Activated CD4-positive, alpha-beta T cell treated with anti-CD3 and anti-CD28 coated beads, Interleukin-2, Interleukin-6, amounts not matched to agents 100 ng/mL and 50 ng/mL, durations not matched to agents 16 hours and 8 hours (primary cell): ENCODE measurements at regions not wholly inside any gene's neighbourhood (a gene's known extent, or its start where the extent isn't known, plus 50 kb on each side); places are given as distances from the start of the nearest gene placed in this dataset.
A peak's percentile ranks its signal among the peaks of the same experiment; 100 is the strongest.

ENCODE experiments used
- DNase-seq: peaks from one replicate; pipeline ENCODE4 v3.0.0-alpha.2; 2020

DNA sequence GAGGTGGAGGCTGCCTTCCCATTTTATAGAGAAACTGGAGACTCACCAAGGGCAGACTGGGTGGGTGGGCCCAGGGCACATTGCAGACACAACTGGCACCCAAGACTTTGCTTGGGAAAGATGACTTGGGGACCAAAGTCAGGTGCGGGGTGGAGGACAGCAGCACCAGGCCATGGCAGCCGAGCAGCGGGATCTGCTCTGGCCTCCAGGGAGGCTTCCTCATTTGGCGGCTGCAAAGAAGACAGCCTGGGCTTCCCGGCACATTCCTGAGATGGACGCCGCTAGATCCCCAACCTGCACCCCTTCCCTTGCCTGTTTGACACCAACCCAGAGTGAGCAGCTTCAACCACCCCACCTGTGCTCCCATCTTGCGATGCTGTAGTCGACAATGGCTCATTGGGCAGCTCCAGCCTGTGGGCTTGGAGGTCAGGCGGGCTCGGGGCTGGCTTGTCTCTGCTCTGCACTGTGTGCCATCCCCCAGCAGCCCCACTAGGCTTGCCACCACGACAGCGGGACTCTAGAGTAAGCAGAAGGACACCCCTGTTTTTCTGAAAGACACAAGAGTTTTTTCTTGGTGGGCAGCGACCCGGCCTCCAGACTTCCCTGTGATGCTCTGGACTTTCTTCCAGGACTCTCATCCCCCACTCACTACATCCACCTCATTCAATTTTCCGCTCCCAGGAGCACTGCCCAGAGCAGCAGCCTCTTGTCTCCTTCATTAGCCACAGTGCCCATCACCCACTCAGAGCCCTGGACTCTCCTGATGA, 184.9 kb upstream of the CST7 start:
- no peak for DNase-seq

DNA sequence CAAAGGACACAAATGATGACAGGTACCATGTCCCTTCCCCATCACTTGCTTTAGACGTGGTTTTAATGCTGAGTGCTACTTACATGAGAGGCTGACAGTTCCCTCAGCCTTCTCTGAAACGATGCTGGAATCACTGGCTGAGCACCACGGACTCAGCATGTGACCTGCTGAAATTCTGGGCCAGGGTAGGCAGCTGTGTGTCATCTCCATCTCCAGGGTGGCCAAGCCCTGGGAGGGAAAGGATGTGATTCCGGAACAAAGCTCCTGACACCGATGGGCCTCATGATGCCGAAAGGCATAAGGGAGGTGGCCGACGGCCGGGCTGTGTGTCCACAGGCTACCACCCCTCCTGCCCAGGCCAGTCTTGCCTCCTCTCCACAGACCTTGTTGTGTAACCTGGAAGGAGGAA, 184.3 kb upstream of the CST7 start:
- DNase-seq: no peak

DNA sequence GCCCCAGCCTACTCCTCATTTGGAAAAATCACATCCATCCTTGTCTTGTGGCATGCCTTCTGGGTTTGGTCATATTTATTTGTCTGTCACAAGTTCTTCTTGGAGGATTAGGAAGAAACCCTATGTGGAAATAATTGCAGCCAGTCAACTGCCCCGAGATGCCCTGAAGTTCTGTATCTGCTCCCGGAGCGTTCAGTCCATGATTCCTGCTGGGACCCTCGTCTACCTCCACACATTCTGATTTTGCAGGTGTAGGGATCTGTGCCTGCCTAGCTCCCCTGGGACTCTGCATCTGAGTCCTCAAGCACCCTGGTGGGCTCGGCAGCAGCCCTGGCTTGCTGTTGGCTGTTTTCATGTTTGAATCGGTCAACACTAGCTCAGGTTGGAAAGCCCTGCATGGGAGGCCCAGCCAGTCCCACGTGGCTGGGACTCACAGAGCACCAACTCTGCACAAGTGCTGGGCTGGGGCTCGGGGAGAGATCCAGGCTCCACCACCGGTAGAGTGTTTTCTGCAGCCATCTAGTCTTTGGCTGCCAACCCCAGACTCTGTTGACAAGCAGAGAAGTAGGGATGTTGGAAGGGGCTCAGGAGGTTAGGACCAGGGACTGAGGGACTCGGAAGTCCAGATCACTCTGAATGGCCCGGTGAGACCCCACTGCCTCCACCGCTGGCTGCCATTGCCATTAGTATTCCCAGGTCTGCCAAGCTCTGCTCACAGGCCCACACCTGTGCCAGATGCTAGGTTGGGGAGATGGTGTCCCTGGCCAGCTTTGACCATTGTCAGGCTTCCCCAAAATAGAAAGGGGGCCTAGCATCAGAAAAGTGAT, 183.5 kb upstream of the CST7 start:
- DNase-seq: no peak

DNA sequence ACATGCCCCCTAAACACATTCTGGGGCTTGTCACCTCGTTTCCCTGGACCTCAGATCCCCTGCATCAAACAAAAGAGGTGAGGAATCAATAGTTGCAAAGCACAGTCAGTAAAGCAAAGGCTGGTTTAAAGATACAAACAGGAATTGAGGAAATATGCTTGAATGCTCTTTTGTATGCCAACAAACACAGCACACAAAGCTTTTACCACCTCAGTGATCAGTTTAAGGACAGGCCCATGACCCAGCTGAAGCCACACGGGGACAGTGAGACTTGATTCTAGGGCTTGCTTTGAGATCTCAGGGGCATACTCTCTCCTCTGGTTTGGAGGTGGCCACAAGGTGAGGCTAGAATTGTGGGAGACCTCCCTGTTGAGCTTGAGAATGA, 182.9 kb upstream of the CST7 start:
- no peak for DNase-seq

DNA sequence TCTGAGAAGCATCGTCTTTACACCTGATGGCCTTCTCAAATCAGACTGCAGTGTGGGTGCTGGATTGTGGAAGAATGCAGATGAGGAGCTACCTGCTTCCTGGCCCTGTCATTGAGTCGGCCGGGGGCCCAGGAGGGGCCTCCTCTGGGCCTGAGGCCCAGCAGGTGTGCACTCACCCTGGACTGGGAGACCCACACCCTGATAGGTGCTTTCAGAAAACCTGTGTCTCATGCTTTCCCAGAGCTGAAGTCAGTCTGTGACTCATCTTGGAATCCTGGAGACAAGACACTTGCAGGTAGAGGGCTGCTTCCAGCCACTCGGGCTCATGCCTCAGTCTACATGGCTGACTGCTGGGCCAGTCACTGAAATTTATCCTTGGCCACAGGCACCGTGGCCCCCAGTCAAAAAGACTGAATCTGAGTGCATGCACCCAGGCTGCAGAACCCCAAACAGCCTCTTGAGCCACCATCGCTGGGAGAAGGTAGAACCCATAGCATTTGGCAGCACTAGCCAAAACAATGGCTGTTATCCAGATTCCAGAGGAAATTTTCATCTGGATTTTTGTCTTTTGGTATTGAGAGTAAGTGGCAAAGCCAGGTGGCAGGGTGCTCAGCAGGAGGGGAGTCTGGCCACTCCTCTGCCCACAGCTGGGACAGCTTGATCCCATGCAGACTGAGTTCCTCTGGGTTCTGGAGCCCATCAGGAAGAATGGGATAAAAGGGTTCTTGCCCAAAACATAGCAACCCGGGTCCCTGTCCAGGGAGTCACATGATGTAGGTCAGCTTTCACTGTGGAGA, 182.0 kb upstream of the CST7 start:
- no peak for DNase-seq

DNA sequence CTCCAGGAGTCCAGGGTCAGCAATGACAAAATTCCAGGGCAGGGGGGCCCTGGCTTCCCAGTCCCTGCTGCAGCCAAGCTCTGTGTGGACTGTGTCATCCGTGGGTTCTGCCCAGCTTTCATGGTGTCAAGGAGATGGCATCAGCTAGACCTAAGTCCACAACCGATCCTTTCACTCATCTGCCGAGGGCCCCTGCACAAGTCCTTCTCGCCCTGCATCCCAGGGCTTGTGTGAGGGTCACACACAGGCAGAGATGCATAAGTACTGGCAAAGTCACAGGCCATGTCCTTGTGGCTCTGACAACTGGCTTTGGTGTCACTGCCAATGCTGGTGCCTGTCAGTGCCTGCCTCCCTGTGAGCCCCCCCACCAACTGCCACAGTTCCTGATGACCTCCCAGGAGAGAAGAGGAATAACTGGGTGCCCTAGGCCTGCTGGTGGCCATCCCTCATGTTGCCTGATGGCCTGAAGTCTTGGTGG, 181.4 kb upstream of the CST7 start:
- no peak for DNase-seq

DNA sequence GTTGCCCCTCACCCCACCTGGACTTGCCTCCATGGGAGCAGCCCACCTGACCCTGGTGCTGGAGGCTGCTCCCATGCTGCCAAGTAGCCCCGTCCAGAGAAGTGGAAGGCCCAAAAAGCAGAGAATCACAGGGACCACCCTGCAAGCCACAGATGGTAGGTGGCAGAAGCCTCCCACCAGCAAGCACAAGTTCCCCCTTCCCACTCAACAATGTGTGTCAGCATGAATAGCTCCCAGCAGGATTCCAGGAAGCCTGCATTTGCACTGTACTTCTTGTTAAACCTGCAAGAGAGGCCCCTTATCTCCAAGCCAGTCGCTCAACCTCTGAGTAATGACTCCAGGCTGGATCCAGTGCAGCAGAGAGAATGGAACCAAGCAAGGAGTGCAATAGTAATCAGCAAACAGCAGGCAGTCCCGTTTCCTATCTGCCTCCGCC, 180.8 kb upstream of the CST7 start:
- DNase-seq: no peak

DNA sequence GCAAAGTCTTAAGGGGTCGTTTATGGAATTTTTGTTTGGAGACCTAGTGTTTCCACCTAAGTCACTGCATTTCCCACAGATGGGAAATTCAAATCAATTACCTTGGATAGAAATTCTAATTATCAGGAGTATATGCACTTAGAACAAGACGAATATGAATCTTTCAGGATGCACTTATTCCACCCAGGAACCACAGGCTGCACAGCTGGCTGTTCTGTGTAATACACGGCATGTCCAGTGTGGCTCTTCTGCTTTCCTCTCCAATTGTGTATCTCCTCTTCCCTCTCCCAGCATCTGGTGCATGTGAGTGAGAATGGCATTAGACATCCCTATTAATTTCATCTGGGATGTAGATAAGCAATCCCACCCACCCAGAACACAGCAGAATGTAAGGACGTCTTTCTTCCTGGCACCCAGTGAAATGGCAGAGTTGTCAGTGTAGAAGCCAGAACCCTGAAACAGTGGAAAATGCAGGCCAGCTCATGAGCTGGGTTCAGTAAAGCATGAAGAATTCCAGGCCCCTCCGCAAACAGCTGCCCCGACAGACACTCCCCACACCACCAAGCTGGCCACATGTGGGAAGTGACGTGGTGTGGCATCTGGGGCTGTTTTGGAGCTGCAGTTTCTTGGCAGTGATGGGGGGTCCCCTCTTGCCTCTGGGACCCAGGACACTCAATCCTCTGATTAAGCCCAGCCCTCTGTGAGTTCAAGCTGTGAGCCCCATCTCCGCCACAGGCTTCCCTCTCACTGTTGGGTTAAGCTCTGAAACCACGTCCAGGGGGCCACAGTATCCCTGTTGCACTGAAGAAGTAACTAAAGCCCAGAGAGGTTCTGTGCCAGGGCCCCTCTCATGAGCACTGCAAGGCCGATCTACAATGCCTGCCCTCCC, 180.1 kb upstream of the CST7 start:
- no peak for DNase-seq

DNA sequence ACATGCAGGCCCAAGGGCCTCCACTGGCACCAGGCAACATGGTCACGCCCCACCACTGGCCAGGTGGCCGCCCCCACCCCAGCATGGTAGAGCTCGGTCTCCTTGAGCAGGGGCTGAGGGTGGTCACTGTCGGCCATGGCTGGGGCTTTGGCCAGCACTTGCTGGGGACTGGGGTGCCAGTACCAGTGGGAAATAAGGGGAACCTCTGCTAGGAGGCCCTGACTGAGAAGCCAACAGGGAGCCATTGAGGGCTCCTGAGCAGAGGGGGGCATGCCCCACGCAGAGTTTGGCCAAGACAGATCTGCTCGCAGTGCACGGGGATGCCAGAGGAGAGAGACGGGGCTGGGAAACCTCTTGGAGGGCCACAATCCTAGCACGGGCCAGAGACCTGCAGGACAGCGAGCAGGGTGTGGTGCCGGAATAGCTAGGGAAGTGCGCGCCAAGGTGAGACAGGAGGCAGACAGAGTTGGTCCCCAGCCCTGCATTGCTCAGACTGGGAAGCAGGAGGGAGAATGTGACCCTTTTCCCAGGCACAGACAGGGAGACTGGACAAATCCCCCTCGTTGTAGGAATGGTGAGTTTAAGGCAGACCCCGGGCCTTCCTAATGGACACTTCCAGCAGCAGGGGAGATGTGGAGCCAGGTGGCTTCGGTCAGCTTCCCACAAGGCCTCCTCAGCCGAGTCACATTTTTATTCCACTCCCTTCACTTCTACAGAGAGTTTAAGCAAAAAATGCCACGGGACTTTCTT, 179.0 kb upstream of the CST7 start:
- DNase-seq: no peak

DNA sequence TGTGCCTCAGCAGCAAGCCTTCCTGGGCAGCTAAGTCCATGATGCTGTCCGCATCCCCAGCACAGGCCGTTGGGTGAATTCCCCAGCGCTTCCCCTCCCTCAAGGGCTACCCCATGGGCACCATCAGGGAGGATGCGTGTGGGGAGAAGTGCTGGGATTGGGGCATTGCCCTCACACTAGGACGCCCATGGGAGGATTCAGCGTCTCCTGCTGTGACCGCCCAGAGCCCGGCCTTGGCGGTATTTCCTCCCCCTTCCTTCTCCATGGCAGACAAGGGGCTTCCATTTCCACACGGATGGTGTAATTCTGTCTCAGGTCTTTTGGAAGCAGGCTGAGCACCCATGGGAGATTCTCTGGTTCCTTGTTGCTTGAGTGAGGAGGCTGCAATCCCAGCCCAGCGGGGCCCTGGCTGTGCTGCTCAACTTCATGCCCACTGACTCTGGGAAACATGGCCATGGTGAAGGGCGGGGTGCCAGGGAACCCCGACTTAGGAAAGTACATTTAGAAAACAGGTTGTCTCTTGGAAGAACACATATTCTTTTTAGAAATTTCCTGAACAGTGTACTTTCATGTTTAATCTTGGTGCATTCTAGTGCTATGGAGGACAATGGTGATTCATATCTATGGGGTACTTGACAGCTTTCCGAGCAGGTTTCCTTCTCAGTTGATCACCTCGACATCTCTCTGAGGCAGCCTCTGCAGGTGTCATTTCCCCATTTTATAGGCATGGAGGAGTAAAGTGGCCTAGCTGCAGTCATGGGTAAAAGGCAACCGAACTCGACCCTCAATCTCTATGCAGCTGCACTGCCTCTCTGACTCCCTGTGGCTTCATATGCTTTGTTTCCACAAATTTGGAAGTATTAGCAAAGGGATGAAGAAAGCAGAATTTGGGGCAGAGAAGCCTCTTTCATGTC, 178.2 kb upstream of the CST7 start:
- no peak for DNase-seq

DNA sequence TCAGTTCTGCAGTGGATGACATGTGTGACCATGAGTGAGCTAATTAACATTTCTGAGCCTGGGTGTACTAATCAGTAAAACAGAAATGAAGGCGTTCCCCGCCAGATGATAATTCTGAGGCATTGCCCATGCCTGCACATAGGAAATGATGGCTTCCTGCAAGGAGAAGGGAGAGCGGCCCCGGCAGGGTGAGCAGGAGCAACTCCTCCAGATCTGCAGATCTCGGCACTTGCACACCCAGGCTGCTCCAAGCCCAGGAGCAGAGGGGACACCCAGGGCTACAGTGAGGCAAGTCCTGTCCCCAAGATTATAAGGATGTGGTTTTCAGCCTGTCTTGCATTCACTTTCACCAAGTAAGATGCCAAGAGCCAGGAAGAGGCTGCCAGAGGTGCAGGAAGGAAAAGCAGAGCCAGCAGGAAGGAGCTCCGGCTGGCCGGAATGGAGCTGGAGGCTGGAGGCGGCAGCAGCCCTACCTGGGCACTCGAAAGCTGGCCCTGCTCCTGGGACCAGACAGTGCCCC, 177.5 kb upstream of the CST7 start:
- DNase-seq: no peak

DNA sequence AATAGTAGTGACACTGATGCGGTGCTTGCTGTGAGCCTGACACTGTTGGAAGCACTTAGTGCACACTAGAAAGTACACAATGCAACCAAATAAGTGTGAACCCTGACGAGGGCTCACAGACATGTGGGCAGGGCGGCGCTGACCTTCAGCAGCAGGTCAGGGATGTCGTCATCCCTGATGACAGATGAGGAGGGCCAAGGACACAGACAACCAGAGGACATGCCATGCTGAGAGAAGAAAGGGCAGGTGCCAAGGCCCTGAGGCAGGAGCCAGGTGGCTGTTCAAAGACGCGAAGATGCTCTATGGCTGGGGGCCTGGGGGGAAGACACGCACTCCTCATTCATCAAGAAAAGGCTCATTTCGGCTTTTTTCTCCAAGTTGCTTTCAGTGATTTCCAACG, 176.4 kb upstream of the CST7 start:
- DNase-seq: no peak

DNA sequence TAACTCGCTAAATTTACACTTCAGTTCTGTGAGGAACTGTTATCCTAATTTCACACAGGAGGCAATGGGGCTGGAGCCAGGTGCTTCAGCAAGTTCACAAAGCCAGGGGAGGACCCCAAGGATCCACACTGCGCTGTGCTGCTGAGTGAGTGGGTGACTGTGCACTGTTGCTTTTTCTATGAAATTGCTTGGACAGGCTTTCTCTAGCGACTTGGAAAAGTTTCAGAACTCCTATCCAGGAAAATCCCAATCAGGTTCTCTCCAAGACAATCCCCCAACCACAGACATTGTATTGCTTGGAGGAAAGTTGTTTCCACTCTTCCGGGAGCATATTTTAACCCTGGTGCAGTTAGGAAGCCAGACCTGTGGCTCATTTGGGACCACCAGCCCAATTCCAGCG, 175.9 kb upstream of the CST7 start:
- DNase-seq: no peak

DNA sequence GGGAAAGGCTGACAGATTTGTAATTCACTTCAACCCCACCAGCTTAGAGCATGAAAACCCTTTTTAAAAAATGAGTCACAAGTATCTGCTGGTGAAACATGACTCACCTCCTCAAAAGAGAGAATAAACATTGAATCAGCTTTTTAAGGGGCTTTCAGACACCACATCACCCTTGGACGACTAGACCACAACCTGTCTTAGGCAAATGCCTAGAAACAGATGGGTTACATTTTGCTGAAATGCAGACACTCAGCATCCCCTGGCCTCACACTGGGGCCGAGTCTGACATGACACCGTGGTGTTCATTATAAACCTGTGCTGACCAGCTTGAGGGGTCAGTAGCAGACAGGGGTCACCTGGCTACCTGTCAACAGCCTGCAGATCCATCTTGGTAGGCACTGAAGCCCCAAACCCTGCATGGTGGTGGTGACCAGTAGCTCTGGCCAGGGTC, 175.3 kb upstream of the CST7 start:
- peak; percentile 60 for DNase-seq

DNA sequence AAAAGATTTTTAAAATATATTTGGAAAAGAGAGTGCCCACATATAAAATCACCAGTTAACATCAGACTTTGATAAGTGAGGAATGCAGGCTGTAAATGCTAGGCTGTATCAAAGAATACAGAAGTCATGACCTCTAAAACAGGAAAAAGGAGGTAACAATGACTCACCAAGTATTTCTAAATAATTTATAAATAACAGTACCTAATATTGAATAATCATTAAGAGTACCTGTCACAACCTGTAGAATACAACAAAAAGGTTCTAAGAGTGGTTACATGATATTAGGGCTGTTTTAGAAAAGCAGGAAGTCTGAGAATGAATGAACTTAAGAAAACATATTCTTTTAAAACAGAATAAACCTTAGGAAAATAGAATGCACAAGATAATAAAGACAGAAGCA, 173.1 kb upstream of the CST7 start:
- no peak for DNase-seq

DNA sequence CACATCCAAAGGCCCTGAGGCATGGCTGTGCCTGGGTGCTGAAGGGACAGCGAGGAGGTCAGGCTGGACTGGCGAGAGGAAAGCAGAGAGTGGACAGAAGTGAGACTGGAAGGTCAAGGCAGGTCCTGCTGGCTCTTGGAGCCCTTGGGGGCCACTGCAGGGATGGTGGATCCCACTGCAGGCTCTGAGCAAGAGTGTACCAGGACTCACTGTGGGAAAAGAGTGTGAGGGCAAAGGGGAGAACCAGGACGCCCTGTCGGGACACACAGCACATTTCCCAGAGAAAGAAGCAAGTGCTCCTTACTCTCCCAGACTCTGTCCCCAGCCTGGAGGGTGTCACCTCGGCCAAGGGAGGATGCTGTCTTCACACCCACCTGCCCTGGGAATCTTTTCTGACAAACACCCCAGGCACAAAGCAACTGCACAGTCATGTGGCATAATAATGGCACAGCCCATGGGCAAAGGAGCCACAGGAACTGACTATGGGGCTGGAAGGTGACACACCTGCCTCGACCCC, 172.3 kb upstream of the CST7 start:
- DNase-seq: no peak

DNA sequence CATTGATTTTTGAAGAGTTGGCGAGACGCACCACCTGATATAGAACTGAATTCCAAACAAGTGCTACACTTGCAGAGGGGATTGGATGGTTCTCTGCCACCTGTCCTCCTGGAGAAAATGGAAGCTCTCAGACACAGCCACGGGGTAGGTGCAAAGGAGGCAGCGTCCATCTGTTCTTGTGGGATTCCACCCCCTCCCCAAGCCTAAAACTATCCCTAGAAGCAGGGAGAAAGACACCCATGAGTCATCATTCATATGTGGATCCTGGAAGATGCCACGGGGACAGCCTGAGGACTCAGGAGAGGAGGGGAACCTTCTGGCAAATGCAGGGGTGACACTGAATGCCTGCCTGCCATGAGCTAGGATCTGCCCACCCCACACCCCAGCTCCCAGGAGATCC, 171.3 kb upstream of the CST7 start:
- no peak for DNase-seq

DNA sequence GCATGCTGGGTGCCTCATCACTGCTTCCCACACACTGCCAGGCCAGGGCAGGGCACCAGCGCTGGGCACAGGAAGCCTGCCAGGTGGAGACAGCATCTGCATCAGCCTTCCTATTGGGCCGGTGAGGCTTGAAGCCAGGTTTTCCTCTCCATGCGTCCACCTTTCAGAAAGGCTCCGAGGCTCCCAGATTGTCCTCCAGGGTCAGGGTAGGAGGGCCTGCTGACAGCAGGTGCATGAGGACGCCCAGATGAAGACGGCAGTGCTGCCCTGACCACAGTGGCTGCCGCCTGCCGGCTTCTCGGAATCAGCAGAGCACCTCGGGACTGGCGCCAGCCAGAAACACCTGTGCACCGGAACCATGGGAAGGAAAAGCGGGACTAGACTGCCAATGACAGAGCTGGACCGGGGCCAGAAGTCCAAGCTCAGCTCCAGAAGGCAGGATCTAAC, 170.5 kb upstream of the CST7 start:
- no peak for DNase-seq

DNA sequence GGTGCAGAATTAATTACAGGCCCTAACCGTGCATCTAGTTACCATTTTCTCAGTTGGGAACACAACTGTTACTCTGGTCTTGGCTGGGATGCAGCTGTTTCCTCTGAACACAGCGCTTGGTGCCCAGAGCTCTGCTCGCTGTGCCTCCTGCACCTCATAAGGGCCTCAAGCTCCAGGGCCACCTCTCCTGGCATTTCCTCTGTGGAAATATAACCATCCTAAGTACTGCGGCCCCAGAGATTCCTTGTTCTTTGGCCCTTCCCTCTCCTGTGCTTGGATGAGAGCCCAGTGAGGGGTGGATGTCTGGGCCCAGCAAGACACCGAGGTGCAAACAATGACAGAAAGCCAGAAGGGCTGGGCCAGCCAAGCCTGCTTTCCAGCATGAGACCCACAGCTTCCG, 169.9 kb upstream of the CST7 start:
- no peak for DNase-seq

DNA sequence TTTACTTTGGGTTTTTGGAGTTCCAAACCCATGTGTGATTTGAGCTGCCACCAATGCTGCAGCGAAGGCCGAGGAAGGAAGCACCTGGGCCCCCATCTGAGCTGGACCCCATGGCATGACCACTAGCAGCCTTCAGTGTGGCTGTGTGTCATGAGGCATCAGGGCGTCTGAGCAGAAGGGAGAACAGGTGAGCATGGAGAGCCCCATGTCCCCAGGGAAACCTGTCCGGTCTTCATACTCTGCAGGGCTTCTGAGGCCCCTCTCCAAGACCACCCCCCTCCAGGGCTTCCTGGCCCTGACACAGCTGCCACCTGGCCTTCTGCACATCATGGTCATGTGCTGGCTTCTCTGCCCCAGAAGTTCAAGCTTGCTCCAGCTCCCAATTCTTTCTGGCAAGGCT, 169.1 kb upstream of the CST7 start:
- DNase-seq: no peak
